Tibial nerve (tissue), 4 donors: ENCODE measurements at regions not wholly inside any gene's neighbourhood (a gene's known extent, or its start where the extent isn't known, plus 50 kb on each side); places are given as distances from the start of the nearest gene placed in this dataset.
"Not testable (repeated sequence)": the region's sequence is repeated elsewhere in the genome, so short reads cannot be mapped to it uniquely, and the experiment has no call there.

Source experiments
- EP300 ChIP-seq, 2 donors: sonication (generic); formaldehyde crosslinking; IDR thresholded peaks; one replicate each; pipeline ENCODE4 v1.6.1; 2017; ENCODE audit warnings: antibody characterized with exemption in 2 of 2, mild to moderate bottlenecking in 1 of 2
- TF ChIP-seq, protein P1 (sequence below), 5 experiments: fragments of 200-600 bp in 3 of 5; fragments of 450-650 bp in 2 of 5; sonication (generic) in 3 of 5; IDR thresholded peaks; one replicate each; pipeline ENCODE4 v1.5.1; 2016 to 2019; ENCODE audit warnings: antibody characterized with exemption in 5 of 5, mild to moderate bottlenecking in 3 of 5, moderate library complexity in 2 of 5

DNA sequence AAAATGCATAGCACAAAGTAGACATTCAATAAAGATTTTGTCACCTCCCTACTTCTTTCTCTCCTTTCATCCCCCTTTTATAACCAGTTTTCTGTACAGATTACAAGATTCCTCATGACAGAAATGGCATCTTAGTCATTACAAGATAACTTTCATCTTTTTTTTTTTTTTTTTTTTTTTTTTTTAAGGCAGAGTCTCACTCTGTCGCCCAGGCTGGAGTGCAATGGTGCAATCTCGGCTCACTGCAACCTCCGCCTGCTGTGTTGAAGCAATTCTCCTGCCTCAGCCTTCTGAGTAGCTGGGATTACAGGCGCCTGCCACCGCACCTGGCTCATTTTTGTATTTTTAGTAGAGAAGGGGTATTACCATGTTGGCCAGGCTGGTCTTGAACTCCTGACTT is 75.2 kb upstream of the TMC1 start:
- TF ChIP-seq, protein P1, sequence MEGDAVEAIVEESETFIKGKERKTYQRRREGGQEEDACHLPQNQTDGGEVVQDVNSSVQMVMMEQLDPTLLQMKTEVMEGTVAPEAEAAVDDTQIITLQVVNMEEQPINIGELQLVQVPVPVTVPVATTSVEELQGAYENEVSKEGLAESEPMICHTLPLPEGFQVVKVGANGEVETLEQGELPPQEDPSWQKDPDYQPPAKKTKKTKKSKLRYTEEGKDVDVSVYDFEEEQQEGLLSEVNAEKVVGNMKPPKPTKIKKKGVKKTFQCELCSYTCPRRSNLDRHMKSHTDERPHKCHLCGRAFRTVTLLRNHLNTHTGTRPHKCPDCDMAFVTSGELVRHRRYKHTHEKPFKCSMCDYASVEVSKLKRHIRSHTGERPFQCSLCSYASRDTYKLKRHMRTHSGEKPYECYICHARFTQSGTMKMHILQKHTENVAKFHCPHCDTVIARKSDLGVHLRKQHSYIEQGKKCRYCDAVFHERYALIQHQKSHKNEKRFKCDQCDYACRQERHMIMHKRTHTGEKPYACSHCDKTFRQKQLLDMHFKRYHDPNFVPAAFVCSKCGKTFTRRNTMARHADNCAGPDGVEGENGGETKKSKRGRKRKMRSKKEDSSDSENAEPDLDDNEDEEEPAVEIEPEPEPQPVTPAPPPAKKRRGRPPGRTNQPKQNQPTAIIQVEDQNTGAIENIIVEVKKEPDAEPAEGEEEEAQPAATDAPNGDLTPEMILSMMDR (IDR thresholded peaks at IDR 0.05), result not testable (repeated sequence)
- TF ChIP-seq EP300 (IDR thresholded peaks at IDR 0.05), result not testable (repeated sequence)
